ENCODE measurements at regions not wholly inside any gene's neighbourhood (a gene's known extent, or its start where the extent isn't known, plus 50 kb on each side); places are given as distances from the start of the nearest gene placed in this dataset.

GRCh38 chr1:39103328-39104157 is 77.4 kb downstream of the NDUFS5 start:
- Histone ChIP-seq H3K9me3 (no peaks in the 10 kb centered on the region), H3K27me3 (no peaks in the 10 kb centered on the region), H3K36me3 (no peaks in the 10 kb centered on the region), H3K4me3 (no peak overlapping the region), H3K4me1 (peaks cover 30 to 44% of the 10 kb centered on the region in 2 donors), H3K27ac (peak overlapping the region; percentile 89 to 96 (median 94))
- no peak for ATAC-seq
- no peak for DNase-seq
- in situ Hi-C loops (cut with MboI; ENCODE audit: low sequenced_read_pairs in 4 of 4) = loop anchor here (5.0 to 25.0 kb wide), 6 partner anchors 81 to 434 kb away; no protein-coding TSS in a partner anchor
- intact Hi-C loops (cut with DNase I; ENCODE audit: low total_unique reads) = loop anchor here (2.0 kb wide), 1 partner anchor 305 kb away; no protein-coding TSS in a partner anchor
- TF ChIP-seq POLR2A (IDR thresholded peaks at IDR 0.05) (no peak), CTCF (IDR thresholded peaks at IDR 0.05 in 4 of 5, conservative IDR thresholded peaks at IDR 0.05 in 1 of 5) (no peak)

GRCh38 chr1:39104158-39105060 is 78.3 kb downstream of the NDUFS5 start:
- H3K27ac ChIP-seq = peak overlapping the region; percentile 89 to 96 (median 94)
- in situ Hi-C loops (cut with MboI; ENCODE audit: low sequenced_read_pairs in 4 of 4) (loop anchor here (5.0 to 25.0 kb wide), 6 partner anchors 80 to 433 kb away; no protein-coding TSS in a partner anchor), intact Hi-C loops (cut with DNase I; ENCODE audit: low total_unique reads) (loop anchor here (2.0 kb wide), 1 partner anchor 304 kb away; no protein-coding TSS in a partner anchor)
- peaks cover 38 to 53% of the 10 kb centered on the region in 2 donors for H3K4me1 ChIP-seq
- no peaks in the 10 kb centered on the region for H3K9me3 ChIP-seq
- no peak for DNase-seq
- H3K36me3 ChIP-seq = no peaks in the 10 kb centered on the region
- peak overlapping the region; percentile 69 to 85 (median 78) for H3K4me3 ChIP-seq
- TF ChIP-seq POLR2A (IDR thresholded peaks at IDR 0.05) = no peak
- no peak for TF ChIP-seq CTCF (IDR thresholded peaks at IDR 0.05 in 4 of 5, conservative IDR thresholded peaks at IDR 0.05 in 1 of 5)
- H3K27me3 ChIP-seq = no peaks in the 10 kb centered on the region
- ATAC-seq = peak; percentile 32 to 50

- in situ Hi-C loops (cut with MboI; ENCODE audit: low sequenced_read_pairs in 4 of 4) (loop anchor here in 2 of 4 donors (10.0 to 25.0 kb wide), 3 partner anchors 80 to 432 kb away; no protein-coding TSS in a partner anchor), intact Hi-C loops (cut with DNase I; ENCODE audit: low total_unique reads) (loop anchor here (2.0 kb wide), 1 partner anchor 304 kb away; no protein-coding TSS in a partner anchor)
- peaks cover 47 to 58% of the 10 kb centered on the region in 2 donors for H3K4me1 ChIP-seq
- peak overlapping the region; percentile 73 to 85 (median 82) for H3K4me3 ChIP-seq
- no peaks in the 10 kb centered on the region for H3K27me3 ChIP-seq
- H3K27ac ChIP-seq = peak overlapping the region; percentile 89 to 96 (median 94)
- ATAC-seq = peak; percentile 73 to 76
- H3K36me3 ChIP-seq = no peaks in the 10 kb centered on the region
- no peaks in the 10 kb centered on the region for H3K9me3 ChIP-seq
- peak; percentile 63 to 68 for TF ChIP-seq POLR2A (IDR thresholded peaks at IDR 0.05)
- no peak for TF ChIP-seq CTCF (IDR thresholded peaks at IDR 0.05 in 4 of 5, conservative IDR thresholded peaks at IDR 0.05 in 1 of 5)
- peak; percentile 57 to 69 for DNase-seq
Measured at GRCh38 chr1:39105061-39105840, 79.1 kb downstream of the NDUFS5 start.
